GM19240 (cell line): ENCODE measurements at regions not wholly inside any gene's neighbourhood (a gene's known extent, or its start where the extent isn't known, plus 50 kb on each side); places are given as distances from the start of the nearest gene placed in this dataset.

Experiments
- DNase-seq: peaks from one replicate; pipeline ENCODE4 v3.0.0; 2011; ENCODE audit warnings: low spot score; ENCODE audit not compliant: insufficient read length

GRCh38 chr17:72033334-72033733 lies 87.5 kb upstream of the SOX9 start:
- DNase-seq = no peak

DNA sequence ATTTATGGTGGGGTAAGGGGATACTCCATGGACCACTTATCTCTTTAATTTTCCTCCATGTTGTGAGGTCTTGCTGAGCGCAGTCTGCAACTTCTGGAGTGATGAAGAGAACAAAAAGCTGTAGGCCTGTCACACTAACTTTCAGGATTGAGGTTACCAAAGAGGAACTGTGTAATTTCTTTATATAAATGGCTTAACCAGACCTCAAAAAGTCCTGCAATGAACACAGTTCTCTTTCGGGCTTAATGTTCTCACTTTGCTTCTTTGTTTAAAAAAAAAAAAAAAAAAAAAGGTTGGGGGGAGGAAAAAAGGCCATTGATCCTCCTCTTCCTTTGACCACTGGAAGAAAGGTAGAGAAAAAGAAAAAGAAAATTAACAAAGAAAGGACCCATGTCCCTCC lies 86.8 kb upstream of the SOX9 start:
- no peak for DNase-seq

GRCh38 chr17:72038427-72038826 lies 82.4 kb upstream of the SOX9 start:
- no peak for DNase-seq

GRCh38 chr17:72039490-72039889 lies 81.3 kb upstream of the SOX9 start:
- DNase-seq = no peak

DNA sequence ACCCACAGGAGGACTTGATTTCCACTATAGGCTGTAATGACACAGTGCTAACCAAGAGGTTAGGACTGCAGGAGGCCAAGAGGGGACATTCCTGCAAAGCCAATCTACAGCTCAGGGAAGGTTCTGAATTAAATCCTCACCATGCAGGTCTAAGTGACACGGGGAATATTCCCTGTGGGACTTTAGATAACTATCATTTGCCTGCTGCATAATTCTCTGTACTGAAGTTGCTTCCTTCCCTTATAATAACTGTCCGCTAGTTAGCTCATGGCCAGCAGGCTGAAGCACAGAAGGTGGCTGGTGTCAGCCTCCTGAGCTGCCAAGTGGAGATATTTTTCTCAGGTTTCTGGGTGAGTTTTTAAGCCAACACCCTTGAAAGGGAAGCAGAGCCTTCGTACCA lies 74.6 kb upstream of the SOX9 start:
- no peak for DNase-seq

DNA sequence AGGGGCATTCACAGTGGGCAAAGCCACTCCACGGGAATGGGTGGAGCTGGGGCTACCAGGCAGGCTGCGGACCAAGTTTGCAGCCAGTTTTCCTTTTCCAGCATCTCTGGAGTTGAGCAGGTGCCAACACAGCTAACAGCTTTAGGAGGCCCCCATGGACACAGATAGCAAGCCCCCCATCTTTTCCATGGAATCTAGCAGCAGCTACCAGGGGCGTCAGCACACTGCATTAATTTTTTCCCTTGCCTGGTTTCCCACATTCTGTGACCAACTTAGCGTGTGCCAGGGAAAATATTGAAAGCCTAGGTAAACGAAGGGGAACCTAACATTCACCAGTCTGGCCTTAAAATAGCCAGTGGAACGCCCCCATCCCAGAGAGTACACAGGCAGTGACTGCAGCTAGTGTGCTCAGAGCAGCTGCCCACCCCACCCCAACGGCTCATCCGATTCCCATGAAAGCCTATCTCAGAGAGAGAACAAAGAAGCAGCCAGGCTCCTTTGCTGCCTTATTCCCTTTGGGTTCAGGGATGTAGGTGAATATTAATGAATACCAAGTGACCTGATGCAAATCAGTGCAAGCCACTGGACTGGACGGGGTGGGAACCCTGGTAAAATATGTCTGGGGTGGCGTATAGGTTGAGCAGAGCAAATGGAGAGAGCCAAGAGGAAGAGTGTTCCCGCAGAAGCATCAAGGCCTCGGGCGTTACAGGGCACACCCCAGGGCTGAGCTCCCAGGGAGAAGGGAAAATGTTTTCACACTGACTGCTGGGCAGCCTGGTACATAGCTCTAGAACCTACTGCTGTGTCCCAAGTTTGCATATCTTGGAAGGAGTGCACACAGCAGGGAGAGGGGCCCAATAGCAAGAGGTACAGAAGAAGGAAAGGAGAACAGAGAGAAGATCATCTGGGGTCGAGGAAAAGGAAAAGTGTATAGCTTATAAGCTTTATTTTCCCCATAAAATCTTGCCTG lies 73.9 kb upstream of the SOX9 start:
- DNase-seq = no peak

GRCh38 chr17:72049914-72050313 lies 70.9 kb upstream of the SOX9 start:
- DNase-seq = no peak

GRCh38 chr17:72053036-72053435 lies 67.8 kb upstream of the SOX9 start:
- DNase-seq = no peak

DNA sequence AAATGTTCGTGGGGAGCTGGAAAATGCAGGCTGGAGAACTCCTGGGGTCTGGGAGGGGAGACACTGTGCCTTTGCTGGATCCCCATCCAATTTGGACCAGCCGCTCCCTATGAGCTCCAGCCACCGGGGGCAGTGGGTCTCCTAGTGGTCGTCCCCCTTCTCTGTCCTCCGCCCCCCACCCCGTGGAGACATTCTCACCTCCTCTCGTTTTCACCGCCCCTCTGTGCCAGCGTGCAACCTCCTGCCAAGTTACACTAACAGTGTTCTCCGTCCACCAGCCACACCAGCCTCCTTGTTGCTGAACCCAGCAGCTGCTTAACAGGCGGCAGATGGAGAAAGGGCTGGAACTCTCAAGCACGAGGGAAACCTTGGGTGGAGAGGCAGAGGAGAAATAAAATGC lies 67.4 kb upstream of the SOX9 start:
- no peak for DNase-seq

GRCh38 chr17:72056155-72056554 lies 64.7 kb upstream of the SOX9 start:
- no peak for DNase-seq

DNA sequence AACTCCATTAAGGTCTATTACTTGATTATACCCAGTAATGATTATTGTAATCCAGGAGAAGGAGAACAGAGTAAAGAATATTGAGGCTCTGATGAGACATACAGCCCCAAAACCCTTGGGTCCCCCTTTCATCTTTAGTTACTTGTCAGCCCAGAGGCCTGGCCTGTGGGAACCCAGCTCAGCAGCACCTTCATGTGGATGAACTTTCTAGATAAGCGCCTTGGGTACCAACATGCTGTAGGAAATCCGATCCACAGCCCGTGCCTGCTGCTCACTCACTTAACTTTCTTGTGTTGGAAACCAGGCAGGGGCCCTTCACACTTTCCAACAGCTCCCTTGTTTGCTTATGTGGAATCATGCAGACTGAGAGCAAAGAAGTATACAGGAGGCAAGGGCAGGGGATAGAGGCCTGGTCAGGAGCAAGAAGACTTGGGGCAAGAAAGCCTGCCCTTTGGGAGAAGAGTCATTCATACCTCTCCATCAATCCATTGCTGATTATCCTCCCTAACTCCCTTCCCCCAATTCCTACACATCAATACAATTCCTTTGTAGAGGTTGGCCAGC lies 64.0 kb upstream of the SOX9 start:
- DNase-seq = no peak

DNA sequence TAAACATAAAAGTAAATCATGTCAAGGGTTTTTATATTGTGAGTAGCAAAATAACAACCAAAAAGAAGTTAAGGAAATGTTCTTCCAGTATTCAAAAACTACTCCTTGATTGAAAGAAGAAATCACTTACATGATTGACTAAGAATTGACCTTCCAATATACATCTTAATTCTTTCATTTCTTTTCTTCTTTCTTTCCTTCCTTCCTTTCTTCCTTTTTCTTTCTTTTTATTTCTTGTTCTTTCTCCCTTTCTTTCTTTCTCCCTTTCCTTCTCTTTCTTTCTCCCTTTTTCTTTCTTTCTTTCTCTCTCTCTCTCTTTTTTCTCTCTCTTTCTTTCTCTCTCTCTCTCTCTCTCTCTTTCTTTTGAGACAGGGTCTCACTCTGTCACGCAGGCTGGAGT lies 60.7 kb upstream of the SOX9 start:
- no peak for DNase-seq

- DNase-seq = no peak
These were observed 57.6 kb upstream of the SOX9 start for GRCh38 chr17:72063262-72063661.

DNA sequence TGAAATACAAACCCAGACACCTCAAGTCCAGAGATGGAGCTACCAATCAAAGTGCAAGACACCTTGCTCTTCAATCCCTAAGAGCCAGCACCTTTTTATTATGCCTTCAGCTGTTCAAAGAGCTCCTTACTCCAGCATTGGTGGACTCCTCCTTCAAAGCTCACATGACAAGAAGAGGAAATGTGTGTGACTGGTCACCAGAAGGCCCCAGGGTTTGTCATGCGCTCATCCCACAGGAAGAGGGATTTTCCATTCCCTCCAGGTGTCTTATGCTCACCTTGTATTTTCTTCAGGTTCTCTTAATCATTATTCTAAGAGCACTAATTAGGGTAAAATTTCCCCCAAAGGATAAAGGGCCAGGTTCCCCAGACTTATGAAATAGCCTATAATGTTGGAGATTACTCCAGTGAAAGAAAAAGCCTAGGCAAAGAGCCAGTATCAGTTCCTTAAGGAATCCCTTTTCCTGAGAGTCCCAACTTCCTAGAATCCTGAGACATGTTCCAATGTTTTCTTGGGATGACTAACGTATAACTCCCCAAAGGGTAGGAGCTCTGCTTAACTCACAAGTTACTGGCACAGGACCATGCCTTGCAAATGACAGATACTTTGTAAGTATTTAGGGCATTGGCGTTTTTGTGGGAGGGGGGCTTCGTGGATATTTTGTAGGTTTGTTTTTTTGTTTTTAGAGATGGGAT lies 56.9 kb upstream of the SOX9 start:
- no peak for DNase-seq

GRCh38 chr17:72064606-72065193 lies 56.1 kb upstream of the SOX9 start:
- no peak for DNase-seq

DNA sequence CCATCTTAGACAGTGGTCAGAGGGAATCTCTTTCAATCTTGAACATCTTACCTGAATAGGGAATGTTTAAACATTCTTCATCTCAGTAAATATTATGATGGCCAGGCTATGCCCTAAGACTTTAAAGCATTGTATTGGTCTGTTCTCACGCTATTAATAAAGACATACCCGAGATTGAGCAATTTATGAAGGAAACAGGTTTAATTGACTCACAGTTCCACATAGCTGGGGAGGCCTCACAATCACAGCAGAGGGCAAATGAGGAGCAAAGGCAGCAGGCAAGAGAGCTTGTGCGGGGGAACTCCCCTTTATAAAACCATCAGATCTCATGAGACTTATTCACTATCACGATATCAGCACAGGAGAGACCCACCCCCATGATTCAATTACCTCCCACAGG lies 55.3 kb upstream of the SOX9 start:
- DNase-seq = no peak

GRCh38 chr17:72068643-72069042 lies 52.2 kb upstream of the SOX9 start:
- DNase-seq = no peak

DNA sequence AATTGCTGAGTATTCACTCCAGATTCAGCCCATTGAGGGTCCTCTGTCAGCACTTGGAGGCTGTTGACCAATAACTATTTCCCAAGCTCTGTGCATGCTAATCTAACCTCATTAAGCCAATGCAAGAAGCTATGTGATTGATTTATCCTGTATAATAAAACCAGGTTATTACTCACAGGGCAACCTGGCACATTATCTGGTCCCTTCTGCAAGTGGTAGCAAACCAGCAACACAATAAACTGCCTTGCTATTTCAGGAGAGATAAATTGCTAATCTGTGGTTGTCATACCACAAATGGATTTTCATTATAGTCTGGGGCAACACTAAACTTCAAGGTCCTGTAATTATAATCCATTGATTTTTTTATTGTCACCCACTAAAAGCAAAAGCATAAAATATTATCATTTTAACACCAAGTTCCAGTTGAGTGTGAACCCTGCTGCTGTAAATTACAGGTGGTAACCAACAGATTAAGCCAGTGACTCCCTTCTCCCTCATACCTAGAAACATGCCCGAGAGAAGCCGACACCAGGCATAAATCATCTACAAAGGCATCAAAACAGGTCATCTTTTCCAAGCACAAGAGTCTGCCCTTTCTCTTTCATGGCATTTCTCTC lies 51.1 kb upstream of the SOX9 start:
- no peak for DNase-seq
